ENCODE measurements at regions not wholly inside any gene's neighbourhood (a gene's known extent, or its start where the extent isn't known, plus 50 kb on each side); places are given as distances from the start of the nearest gene placed in this dataset.

DNA sequence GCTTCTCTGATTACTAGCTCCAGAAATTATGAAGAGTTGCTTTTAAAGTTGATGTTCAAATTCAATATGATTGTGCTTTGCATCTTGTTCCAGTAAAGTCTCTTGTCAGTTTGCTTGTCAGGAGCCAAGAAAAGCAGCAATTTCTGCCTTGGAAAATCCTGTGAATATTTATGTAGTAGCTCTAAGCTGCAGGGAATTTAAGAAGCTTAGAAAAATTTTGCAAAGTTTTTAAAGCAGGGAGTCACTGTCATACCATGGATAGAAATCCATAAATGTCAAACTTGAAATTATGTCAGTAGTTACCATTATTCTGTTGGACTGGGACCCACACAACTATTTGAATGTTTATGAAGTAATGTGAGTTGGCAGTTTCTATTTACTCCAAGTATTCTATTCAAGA, 169.3 kb downstream of the TMEM200C start:
- no peak for DNase-seq (ENCODE audit: low read depth)
- TF ChIP-seq, protein P1, sequence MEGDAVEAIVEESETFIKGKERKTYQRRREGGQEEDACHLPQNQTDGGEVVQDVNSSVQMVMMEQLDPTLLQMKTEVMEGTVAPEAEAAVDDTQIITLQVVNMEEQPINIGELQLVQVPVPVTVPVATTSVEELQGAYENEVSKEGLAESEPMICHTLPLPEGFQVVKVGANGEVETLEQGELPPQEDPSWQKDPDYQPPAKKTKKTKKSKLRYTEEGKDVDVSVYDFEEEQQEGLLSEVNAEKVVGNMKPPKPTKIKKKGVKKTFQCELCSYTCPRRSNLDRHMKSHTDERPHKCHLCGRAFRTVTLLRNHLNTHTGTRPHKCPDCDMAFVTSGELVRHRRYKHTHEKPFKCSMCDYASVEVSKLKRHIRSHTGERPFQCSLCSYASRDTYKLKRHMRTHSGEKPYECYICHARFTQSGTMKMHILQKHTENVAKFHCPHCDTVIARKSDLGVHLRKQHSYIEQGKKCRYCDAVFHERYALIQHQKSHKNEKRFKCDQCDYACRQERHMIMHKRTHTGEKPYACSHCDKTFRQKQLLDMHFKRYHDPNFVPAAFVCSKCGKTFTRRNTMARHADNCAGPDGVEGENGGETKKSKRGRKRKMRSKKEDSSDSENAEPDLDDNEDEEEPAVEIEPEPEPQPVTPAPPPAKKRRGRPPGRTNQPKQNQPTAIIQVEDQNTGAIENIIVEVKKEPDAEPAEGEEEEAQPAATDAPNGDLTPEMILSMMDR (IDR thresholded peaks at IDR 0.05; ENCODE audit: insufficient read depth, low read depth, low read length): no peak
- no peak overlapping the region for H3K4me3 ChIP-seq (ENCODE audit: low read depth, low read length)

DNA sequence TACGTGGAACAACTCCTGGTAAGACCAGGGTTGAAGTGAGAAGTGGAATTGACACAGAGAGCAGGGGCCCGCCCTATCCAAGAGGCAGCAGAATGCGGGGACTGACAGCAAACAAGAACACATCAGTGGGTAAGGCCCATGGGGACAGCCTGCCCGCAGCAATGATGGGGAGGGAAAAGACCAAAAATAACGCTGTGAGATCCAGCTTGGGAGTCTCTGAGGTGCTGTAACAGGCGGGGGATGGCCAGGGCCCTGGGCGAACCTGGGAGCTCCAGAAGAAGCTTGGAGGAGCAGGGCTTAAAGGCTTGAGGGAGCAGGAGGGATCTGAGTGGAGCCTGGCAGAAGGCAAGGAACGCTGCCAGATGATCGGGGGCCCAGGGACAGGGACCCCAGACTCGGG, 173.4 kb downstream of the TMEM200C start:
- DNase-seq (ENCODE audit: low read depth): no peak
- TF ChIP-seq, protein P1 (IDR thresholded peaks at IDR 0.05; ENCODE audit: insufficient read depth, low read depth, low read length): no peak
- H3K4me3 ChIP-seq (ENCODE audit: low read depth, low read length): no peak overlapping the region

DNA sequence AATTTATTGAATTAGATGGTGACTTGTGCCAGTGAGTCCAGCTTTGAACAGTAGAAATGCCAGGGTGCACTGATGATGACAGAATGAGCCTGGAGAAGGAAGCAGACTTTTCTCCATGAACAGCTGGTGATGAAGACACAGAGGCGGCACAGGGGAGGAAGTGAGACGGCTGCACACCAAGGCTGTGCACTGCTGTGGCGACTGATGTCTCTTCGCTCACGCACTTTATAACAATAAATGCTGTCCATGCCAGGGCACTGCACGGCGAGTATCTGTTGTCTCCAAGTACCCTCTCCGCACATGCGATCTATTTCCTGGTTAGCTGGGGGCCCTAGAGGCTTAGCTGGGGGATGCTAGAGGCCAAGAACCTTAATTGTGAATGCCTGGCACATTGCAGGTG, 175.2 kb downstream of the TMEM200C start:
- H3K4me3 ChIP-seq (ENCODE audit: low read depth, low read length): no peak overlapping the region
- DNase-seq (ENCODE audit: low read depth): no peak
- TF ChIP-seq, protein P1 (IDR thresholded peaks at IDR 0.05; ENCODE audit: insufficient read depth, low read depth, low read length): no peak

DNA sequence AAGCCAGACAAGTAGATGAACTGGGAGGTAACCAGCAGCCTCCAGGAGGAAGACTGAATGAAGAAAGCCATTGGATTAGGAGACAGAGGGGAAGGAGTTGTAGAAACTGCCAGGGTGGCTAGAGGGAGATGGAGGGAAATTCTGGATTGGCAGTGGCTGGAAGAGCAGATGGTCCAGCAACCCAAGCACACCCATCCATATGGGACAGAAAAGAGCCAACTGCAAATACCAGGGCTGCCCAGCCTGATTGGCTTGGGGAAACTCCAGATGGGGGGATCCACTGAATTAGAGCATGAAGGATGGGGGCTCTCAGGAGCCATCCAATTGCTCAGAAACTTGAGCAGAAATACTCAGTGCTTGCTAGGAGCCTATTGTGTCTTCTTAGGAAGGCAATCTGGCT, 173.5 kb upstream of the EPB41L3 start:
- H3K4me3 ChIP-seq (ENCODE audit: low read depth, low read length): no peak overlapping the region
- TF ChIP-seq, protein P1 (IDR thresholded peaks at IDR 0.05; ENCODE audit: insufficient read depth, low read depth, low read length): no peak
- no peak for DNase-seq (ENCODE audit: low read depth)

DNA sequence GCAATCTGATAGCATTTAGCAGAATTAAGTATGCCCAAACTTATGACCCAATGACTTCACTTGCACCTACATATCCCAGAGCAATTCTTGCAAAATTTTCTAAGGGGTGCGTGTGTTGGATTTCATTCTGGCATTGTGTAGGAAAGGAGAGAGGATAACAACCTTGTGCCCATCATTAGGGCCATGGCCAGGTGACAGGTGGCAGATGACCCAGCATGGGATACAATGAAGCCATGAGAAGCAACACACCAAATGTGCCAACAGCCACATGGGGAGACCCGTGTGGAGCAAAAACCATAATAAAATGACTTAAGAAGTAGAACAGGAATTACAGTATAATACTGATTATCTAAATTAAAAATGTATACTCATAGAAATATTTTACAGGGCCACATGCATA, 166.9 kb upstream of the EPB41L3 start:
- DNase-seq (ENCODE audit: low read depth): no peak
- H3K4me3 ChIP-seq (ENCODE audit: low read depth, low read length): no peak overlapping the region
- TF ChIP-seq, protein P1 (IDR thresholded peaks at IDR 0.05; ENCODE audit: insufficient read depth, low read depth, low read length): no peak

DNA sequence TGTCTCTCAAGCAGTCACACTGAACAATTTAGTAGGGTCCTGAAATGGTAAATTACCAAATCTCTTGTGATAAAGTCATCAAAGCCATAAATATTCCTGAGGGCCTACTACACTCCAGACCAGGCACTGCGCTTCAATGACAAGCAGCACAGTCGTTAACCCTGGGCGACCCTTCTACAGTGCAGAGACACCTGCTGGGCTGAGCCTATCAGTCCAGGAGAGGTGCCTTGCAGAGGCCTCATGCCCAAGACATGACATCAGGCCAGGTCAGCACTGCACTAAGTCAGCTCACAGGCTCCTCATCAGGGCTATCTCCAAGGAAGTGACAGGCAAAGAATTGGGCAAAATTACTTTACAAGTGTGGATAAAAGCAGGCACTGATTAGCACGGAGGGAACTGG, 166.4 kb upstream of the EPB41L3 start:
- no peak overlapping the region for H3K4me3 ChIP-seq (ENCODE audit: low read depth, low read length)
- TF ChIP-seq, protein P1 (IDR thresholded peaks at IDR 0.05; ENCODE audit: insufficient read depth, low read depth, low read length): no peak
- no peak for DNase-seq (ENCODE audit: low read depth)

DNA sequence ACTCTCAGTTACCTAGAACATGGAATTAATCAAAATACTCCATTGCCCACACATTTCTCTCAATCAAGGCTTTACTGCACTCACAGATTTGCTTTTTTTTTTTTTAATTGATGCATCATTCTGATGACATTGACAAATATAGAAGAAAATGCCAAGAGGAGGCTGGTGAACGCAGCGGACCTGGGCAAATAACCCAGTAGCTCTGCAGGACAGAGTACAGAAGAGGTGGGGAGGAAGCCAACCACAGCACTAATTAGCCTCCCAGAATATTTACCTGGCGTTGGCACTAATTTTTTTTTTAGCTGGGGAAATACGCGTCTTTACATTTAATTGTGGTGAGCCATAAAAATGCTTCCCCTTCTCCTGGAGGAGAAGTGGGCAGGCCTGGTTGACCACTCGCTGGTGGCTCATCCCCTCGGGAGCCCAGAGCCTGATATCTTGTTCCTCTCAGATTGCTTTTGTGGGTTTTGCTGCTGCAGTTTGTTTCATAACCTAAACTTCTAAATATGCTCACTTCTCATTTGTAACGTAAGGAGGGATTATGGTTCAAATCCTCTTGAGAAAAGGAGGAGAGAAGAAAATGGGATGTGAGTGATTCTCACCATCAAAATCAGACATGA, 165.8 kb upstream of the EPB41L3 start:
- no peak overlapping the region for H3K4me3 ChIP-seq (ENCODE audit: low read depth, low read length)
- TF ChIP-seq, protein P1 (IDR thresholded peaks at IDR 0.05; ENCODE audit: insufficient read depth, low read depth, low read length): no peak
- DNase-seq (ENCODE audit: low read depth): no peak

Data from fibroblast of villous mesenchyme (primary cell).